GM12892 (cell line): ENCODE measurements at regions not wholly inside any gene's neighbourhood (a gene's known extent, or its start where the extent isn't known, plus 50 kb on each side); places are given as distances from the start of the nearest gene placed in this dataset.

Source experiments
- POLR2A ChIP-seq: IDR thresholded peaks from 2 replicates; pipeline ENCODE4 v1.6.1; 2011; ENCODE audit warnings: low read depth, low read length, control low read depth
- TAF1 ChIP-seq: IDR thresholded peaks from 2 replicates; pipeline ENCODE4 v1.6.1; 2011; ENCODE audit warnings: low read depth, mild to moderate bottlenecking, control low read depth, low read length, borderline replicate concordance

- TF ChIP-seq POLR2A: 0 out of 2 replicates have a peak, but pooled peaks have one; percentile 6
- TF ChIP-seq TAF1: no peak
Measured at GRCh38 chr2:136206613-136207012, 88.7 kb upstream of the CXCR4 start.
